ENCODE measurements at regions not wholly inside any gene's neighbourhood (a gene's known extent, or its start where the extent isn't known, plus 50 kb on each side); places are given as distances from the start of the nearest gene placed in this dataset.

- no peak for TF ChIP-seq CTCF (IDR thresholded peaks at IDR 0.05; ENCODE audit: borderline replicate concordance, insufficient read depth, low read depth, low read length)
- no peak overlapping the region for H3K4me3 ChIP-seq (ENCODE audit: low read depth, low read length)
Measured at GRCh38 chr4:173797296-173797695, 267.3 kb upstream of the HAND2 start.

- H3K4me3 ChIP-seq (ENCODE audit: low read depth, low read length), result no peak overlapping the region
- no peak for TF ChIP-seq CTCF (IDR thresholded peaks at IDR 0.05; ENCODE audit: borderline replicate concordance, insufficient read depth, low read depth, low read length)
Measured at GRCh38 chr4:173794662-173795061, 264.6 kb upstream of the HAND2 start.

GRCh38 chr4:173793937-173794510 is 264.0 kb upstream of the HAND2 start:
- TF ChIP-seq CTCF (IDR thresholded peaks at IDR 0.05; ENCODE audit: borderline replicate concordance, insufficient read depth, low read depth, low read length), result no peak
- H3K4me3 ChIP-seq (ENCODE audit: low read depth, low read length), result no peak overlapping the region

- H3K4me3 ChIP-seq (ENCODE audit: low read depth, low read length), result no peak overlapping the region
- no peak for TF ChIP-seq CTCF (IDR thresholded peaks at IDR 0.05; ENCODE audit: borderline replicate concordance, insufficient read depth, low read depth, low read length)
Measured at GRCh38 chr4:173782660-173783059, 252.6 kb upstream of the HAND2 start.

GRCh38 chr4:173777921-173778320 is 247.9 kb upstream of the HAND2 start:
- H3K4me3 ChIP-seq (ENCODE audit: low read depth, low read length), result no peak overlapping the region

GRCh38 chr4:173777421-173777820 is 247.4 kb upstream of the HAND2 start:
- no peak overlapping the region for H3K4me3 ChIP-seq (ENCODE audit: low read depth, low read length)
- TF ChIP-seq CTCF (IDR thresholded peaks at IDR 0.05; ENCODE audit: borderline replicate concordance, insufficient read depth, low read depth, low read length), result no peak

More at GRCh38 chr4:173777921-173778320, 247.9 kb upstream of the HAND2 start:
- TF ChIP-seq CTCF (IDR thresholded peaks at IDR 0.05; ENCODE audit: borderline replicate concordance, insufficient read depth, low read depth, low read length), result no peak

- no peak overlapping the region for H3K4me3 ChIP-seq (ENCODE audit: low read depth, low read length)
- no peak for TF ChIP-seq CTCF (IDR thresholded peaks at IDR 0.05; ENCODE audit: borderline replicate concordance, insufficient read depth, low read depth, low read length)
Measured at GRCh38 chr4:173769568-173769967, 239.5 kb upstream of the HAND2 start.
